DND-41 (cell line): ENCODE measurements at regions not wholly inside any gene's neighbourhood (a gene's known extent, or its start where the extent isn't known, plus 50 kb on each side); places are given as distances from the start of the nearest gene placed in this dataset.

Source experiments
- ATAC-seq: fragments of 200-7000 bp; cut with Tn5 transposase; 3 replicates; pipeline ENCODE4 v1.9.1; 2021; ENCODE audit warnings: low read depth; ENCODE audit not compliant: insufficient read depth
- DNase-seq: peaks from one replicate; pipeline ENCODE4 v3.0.0-alpha.2; 2020
- H2AFZ ChIP-seq: 2 replicates; pipeline ENCODE4 v1.6.0; 2012; ENCODE audit warnings: low read depth, low read length
- H3K27ac ChIP-seq: 2 replicates; pipeline ENCODE4 v1.5.1; 2012; ENCODE audit warnings: low read length, inconsistent platforms
- H3K27me3 ChIP-seq: fragments of 200-600 bp; sonication (generic); 2 replicates; pipeline ENCODE4 v1.6.0; 2012; ENCODE audit warnings: low read length, mild to moderate bottlenecking, inconsistent platforms; ENCODE audit not compliant: insufficient read depth, poor library complexity
- H3K36me3 ChIP-seq: 2 replicates; pipeline ENCODE4 v1.5.1; 2012; ENCODE audit warnings: low read length, inconsistent platforms; ENCODE audit not compliant: insufficient read depth
- H3K4me1 ChIP-seq: 2 replicates; pipeline ENCODE4 v1.5.1; 2012; ENCODE audit warnings: mild to moderate bottlenecking, low read length; ENCODE audit not compliant: insufficient read depth
- H3K4me2 ChIP-seq: 2 replicates; pipeline ENCODE4 v1.6.0; 2012; ENCODE audit warnings: mild to moderate bottlenecking, moderate library complexity, low read length, inconsistent platforms; ENCODE audit not compliant: insufficient read depth
- H3K4me3 ChIP-seq, 2 experiments: fragments of 200-600 bp in 1 of 2; shearing (Covaris generic) in 1 of 2; 2 replicates each; pipeline ENCODE4 v1.5.1; 2012 to 2016; ENCODE audit warnings: inconsistent platforms in 2 of 2, low read length in 2 of 2, mild to moderate bottlenecking in 2 of 2, low read depth in 1 of 2, moderate library complexity in 1 of 2
- H3K79me2 ChIP-seq: 2 replicates; pipeline ENCODE4 v1.6.0; 2012; ENCODE audit warnings: low read length, inconsistent platforms; ENCODE audit not compliant: insufficient read depth
- H3K9ac ChIP-seq: 2 replicates; pipeline ENCODE4 v1.6.0; 2012; ENCODE audit warnings: low read depth, mild to moderate bottlenecking, inconsistent platforms, low read length, moderate library complexity
- H3K9me3 ChIP-seq: 2 replicates; pipeline ENCODE4 v1.5.1; 2012; ENCODE audit warnings: low read length, moderate library complexity, mild to moderate bottlenecking, inconsistent platforms; ENCODE audit not compliant: insufficient read depth, severe bottlenecking
- H4K20me1 ChIP-seq: 2 replicates; pipeline ENCODE4 v1.6.0; 2012; ENCODE audit warnings: low read length; ENCODE audit not compliant: insufficient read depth
- CTCF ChIP-seq: IDR thresholded peaks from 2 replicates; pipeline ENCODE4 v1.5.1; 2012; ENCODE audit warnings: borderline replicate concordance, low read length, moderate library complexity, mild to moderate bottlenecking; ENCODE audit not compliant: poor library complexity, severe bottlenecking; ENCODE audit errors: extremely low read depth
- EZH2 ChIP-seq: IDR thresholded peaks from 3 replicates; pipeline ENCODE4 v1.6.1; 2012; ENCODE audit warnings: borderline replicate concordance, low read depth, mild to moderate bottlenecking, moderate library complexity, low read length, inconsistent platforms; ENCODE audit not compliant: severe bottlenecking

- H2AFZ ChIP-seq, result no peak overlapping the region
- no peak overlapping the region for H3K27ac ChIP-seq
- no peaks in the 10 kb centered on the region for H3K79me2 ChIP-seq
- DNase-seq (no peak), ATAC-seq (no peak)
- no peak for TF ChIP-seq CTCF
- TF ChIP-seq EZH2, result no peak
- no peak overlapping the region for H3K4me2 ChIP-seq
- no peaks in the 10 kb centered on the region for H3K9me3 ChIP-seq
- H3K4me1 ChIP-seq, result no peaks in the 10 kb centered on the region
- H3K36me3 ChIP-seq, result no peaks in the 10 kb centered on the region
- no peaks in the 10 kb centered on the region for H4K20me1 ChIP-seq
- H3K9ac ChIP-seq, result no peak overlapping the region
- H3K4me3 ChIP-seq, result no peak overlapping the region
- H3K27me3 ChIP-seq, result no peaks in the 10 kb centered on the region
These were observed 388.0 kb downstream of the GPM6A start for GRCh38 chr4:175424111-175424510.

- Histone ChIP-seq H3K4me3 (no peak overlapping the region), H3K79me2 (no peaks in the 10 kb centered on the region), H3K36me3 (no peaks in the 10 kb centered on the region), H4K20me1 (no peaks in the 10 kb centered on the region), H3K27ac (no peak overlapping the region), H3K27me3 (no peaks in the 10 kb centered on the region), H3K9me3 (no peaks in the 10 kb centered on the region), H2AFZ (no peak overlapping the region), H3K4me2 (no peak overlapping the region), H3K4me1 (no peaks in the 10 kb centered on the region), H3K9ac (no peak overlapping the region)
- no peak for DNase-seq
- TF ChIP-seq EZH2 (no peak), CTCF (no peak)
- no peak for ATAC-seq
These were observed 384.3 kb downstream of the GPM6A start for GRCh38 chr4:175427751-175428150.

- no peak overlapping the region for H3K27ac ChIP-seq
- no peak overlapping the region for H3K4me2 ChIP-seq
- H3K4me1 ChIP-seq, result no peaks in the 10 kb centered on the region
- H3K27me3 ChIP-seq, result no peaks in the 10 kb centered on the region
- ATAC-seq, result no peak
- H3K79me2 ChIP-seq, result no peaks in the 10 kb centered on the region
- H3K4me3 ChIP-seq, result no peak overlapping the region
- no peak overlapping the region for H2AFZ ChIP-seq
- TF ChIP-seq CTCF (no peak), EZH2 (no peak)
- H3K9ac ChIP-seq, result no peak overlapping the region
- DNase-seq, result no peak
- H4K20me1 ChIP-seq, result no peaks in the 10 kb centered on the region
- H3K36me3 ChIP-seq, result no peaks in the 10 kb centered on the region
- no peaks in the 10 kb centered on the region for H3K9me3 ChIP-seq
These were observed 380.4 kb downstream of the GPM6A start for GRCh38 chr4:175431694-175432093.

- Histone ChIP-seq H3K27me3 (no peaks in the 10 kb centered on the region), H3K4me2 (no peak overlapping the region), H3K9ac (no peak overlapping the region)
These were observed 376.7 kb downstream of the GPM6A start for GRCh38 chr4:175435381-175435783.

More at GRCh38 chr4:175435381-175435783, 376.7 kb downstream of the GPM6A start:
- Histone ChIP-seq H2AFZ (no peak overlapping the region), H3K27ac (no peak overlapping the region), H3K4me1 (no peaks in the 10 kb centered on the region), H3K4me3 (no peak overlapping the region), H4K20me1 (no peaks in the 10 kb centered on the region), H3K9me3 (no peaks in the 10 kb centered on the region), H3K79me2 (no peaks in the 10 kb centered on the region), H3K36me3 (no peaks in the 10 kb centered on the region)
- no peak for TF ChIP-seq EZH2
- TF ChIP-seq CTCF, result no peak
- DNase-seq (peak; percentile 11), ATAC-seq (0 out of 3 replicates have a peak, but pooled peaks have one; percentile 37)
